Panc1 (cell line): ENCODE measurements at regions not wholly inside any gene's neighbourhood (a gene's known extent, or its start where the extent isn't known, plus 50 kb on each side); places are given as distances from the start of the nearest gene placed in this dataset.

Experiments used
- POLR2AphosphoS5 ChIP-seq: IDR thresholded peaks from 2 replicates; pipeline ENCODE4 v1.6.1; 2012; ENCODE audit warnings: mild to moderate bottlenecking, low read depth, low read length, moderate library complexity
- TCF7L2 ChIP-seq: IDR thresholded peaks from 2 replicates; pipeline ENCODE4 v1.6.1; 2011; ENCODE audit warnings: mild to moderate bottlenecking, low read depth, low read length, inconsistent platforms
- TF ChIP-seq, protein P1 (sequence below), 2 experiments: IDR thresholded peaks; 2 replicates each; pipeline ENCODE4 v1.6.1; 2011 to 2012; ENCODE audit warnings: low read depth in 2 of 2, control low read depth in 1 of 2, low read length in 1 of 2, mild to moderate bottlenecking in 1 of 2, moderate library complexity in 1 of 2; ENCODE audit not compliant: insufficient read depth in 1 of 2

- TF ChIP-seq POLR2AphosphoS5: no peak
- TF ChIP-seq, protein P1, sequence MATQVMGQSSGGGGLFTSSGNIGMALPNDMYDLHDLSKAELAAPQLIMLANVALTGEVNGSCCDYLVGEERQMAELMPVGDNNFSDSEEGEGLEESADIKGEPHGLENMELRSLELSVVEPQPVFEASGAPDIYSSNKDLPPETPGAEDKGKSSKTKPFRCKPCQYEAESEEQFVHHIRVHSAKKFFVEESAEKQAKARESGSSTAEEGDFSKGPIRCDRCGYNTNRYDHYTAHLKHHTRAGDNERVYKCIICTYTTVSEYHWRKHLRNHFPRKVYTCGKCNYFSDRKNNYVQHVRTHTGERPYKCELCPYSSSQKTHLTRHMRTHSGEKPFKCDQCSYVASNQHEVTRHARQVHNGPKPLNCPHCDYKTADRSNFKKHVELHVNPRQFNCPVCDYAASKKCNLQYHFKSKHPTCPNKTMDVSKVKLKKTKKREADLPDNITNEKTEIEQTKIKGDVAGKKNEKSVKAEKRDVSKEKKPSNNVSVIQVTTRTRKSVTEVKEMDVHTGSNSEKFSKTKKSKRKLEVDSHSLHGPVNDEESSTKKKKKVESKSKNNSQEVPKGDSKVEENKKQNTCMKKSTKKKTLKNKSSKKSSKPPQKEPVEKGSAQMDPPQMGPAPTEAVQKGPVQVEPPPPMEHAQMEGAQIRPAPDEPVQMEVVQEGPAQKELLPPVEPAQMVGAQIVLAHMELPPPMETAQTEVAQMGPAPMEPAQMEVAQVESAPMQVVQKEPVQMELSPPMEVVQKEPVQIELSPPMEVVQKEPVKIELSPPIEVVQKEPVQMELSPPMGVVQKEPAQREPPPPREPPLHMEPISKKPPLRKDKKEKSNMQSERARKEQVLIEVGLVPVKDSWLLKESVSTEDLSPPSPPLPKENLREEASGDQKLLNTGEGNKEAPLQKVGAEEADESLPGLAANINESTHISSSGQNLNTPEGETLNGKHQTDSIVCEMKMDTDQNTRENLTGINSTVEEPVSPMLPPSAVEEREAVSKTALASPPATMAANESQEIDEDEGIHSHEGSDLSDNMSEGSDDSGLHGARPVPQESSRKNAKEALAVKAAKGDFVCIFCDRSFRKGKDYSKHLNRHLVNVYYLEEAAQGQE (IDR thresholded peaks at IDR 0.05; ENCODE audit: insufficient read depth in 1 of 2, low read depth in 2 of 2, low read length in 1 of 2): no peak
- no peak for TF ChIP-seq TCF7L2
Observed at GRCh38 chr9:32698706-32699277, 63.3 kb upstream of the TAF1L start.
